Fibroblast of upper back skin (primary cell): ENCODE measurements at regions not wholly inside any gene's neighbourhood (a gene's known extent, or its start where the extent isn't known, plus 50 kb on each side); places are given as distances from the start of the nearest gene placed in this dataset.

Experiments used
- DNase-seq: peaks from one replicate; pipeline ENCODE4 v3.0.0-alpha.2; 2013

- no peak for DNase-seq
These were observed 100.9 kb upstream of the CCDC150 start for GRCh38 chr2:196538646-196539045.

- DNase-seq, result peak; percentile 53
These were observed 94.5 kb upstream of the CCDC150 start for GRCh38 chr2:196544906-196545433.

GRCh38 chr2:196546151-196546919 lies 93.2 kb upstream of the CCDC150 start:
- peak; percentile 8 for DNase-seq

GRCh38 chr2:196549052-196549451 lies 90.5 kb upstream of the CCDC150 start:
- DNase-seq, result no peak

- DNase-seq, result no peak
These were observed 88.5 kb upstream of the CCDC150 start for GRCh38 chr2:196551014-196551413.

- no peak for DNase-seq
These were observed 84.4 kb upstream of the CCDC150 start for GRCh38 chr2:196555161-196555560.

- no peak for DNase-seq
These were observed 83.8 kb upstream of the CCDC150 start for GRCh38 chr2:196555726-196556125.

- DNase-seq, result no peak
These were observed 81.0 kb upstream of the CCDC150 start for GRCh38 chr2:196558497-196558896.

- DNase-seq, result no peak
These were observed 75.6 kb upstream of the CCDC150 start for GRCh38 chr2:196563876-196564275.

GRCh38 chr2:196565106-196565765 lies 74.3 kb upstream of the CCDC150 start:
- no peak for DNase-seq

GRCh38 chr2:196565982-196566381 lies 73.5 kb upstream of the CCDC150 start:
- DNase-seq, result no peak

- peak; percentile 5 for DNase-seq
These were observed 72.4 kb upstream of the CCDC150 start for GRCh38 chr2:196566961-196567666.

- no peak for DNase-seq
These were observed 71.0 kb upstream of the CCDC150 start for GRCh38 chr2:196568506-196568905.

- no peak for DNase-seq
These were observed 54.6 kb upstream of the CCDC150 start for GRCh38 chr2:196584903-196585302.

- DNase-seq, result peak; percentile 89
These were observed 53.0 kb upstream of the CCDC150 start for GRCh38 chr2:196586511-196586991.

GRCh38 chr2:196587056-196587455 lies 52.5 kb upstream of the CCDC150 start:
- no peak for DNase-seq

- no peak for DNase-seq
These were observed 51.8 kb upstream of the CCDC150 start for GRCh38 chr2:196587739-196588138.

GRCh38 chr2:196589419-196589818 lies 50.1 kb upstream of the CCDC150 start:
- DNase-seq, result no peak
